ENCODE measurements at regions not wholly inside any gene's neighbourhood (a gene's known extent, or its start where the extent isn't known, plus 50 kb on each side); places are given as distances from the start of the nearest gene placed in this dataset.

DNA sequence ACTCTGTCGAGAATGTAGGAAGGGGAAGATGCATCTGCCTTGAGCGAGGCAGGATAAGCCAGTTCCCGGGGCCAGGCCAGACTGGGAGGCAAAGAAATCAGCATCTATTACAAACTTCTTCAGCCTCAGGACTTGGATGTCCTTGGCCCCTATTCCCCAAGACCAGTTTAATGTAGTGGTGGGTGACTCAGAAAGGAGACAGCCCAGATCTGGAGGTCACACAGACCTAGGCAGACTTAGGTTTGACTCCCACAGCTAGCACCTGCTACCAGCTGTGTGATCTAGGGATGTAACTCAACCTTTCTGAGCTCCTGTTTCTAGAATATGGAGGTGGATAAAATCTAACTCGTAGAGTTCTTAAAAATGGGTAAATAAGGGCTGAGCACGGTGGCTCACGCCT lies 409.5 kb upstream of the PROK2 start:
- no peak overlapping the region for H2BK5ac ChIP-seq (ENCODE audit: insufficient read length, low read length)
- H3K4me2 ChIP-seq (ENCODE audit: insufficient read depth, insufficient read length, low read length), result no peak overlapping the region
- H2BK20ac ChIP-seq (ENCODE audit: low read depth, low read length, poor library complexity, severe bottlenecking), result no peak overlapping the region
- H3K27ac ChIP-seq (ENCODE audit: insufficient read length, low read depth, low read length), result no peak overlapping the region
- H3K4me1 Mint-ChIP-seq, result peaks cover 11 to 18% of the 10 kb centered on the region in 2 experiments; a peak in 3 of 4 replicates
- no peak for DNase-seq
- H3K14ac ChIP-seq (ENCODE audit: insufficient read depth, low read length), result no peak overlapping the region
- no CpG with 5 or more reads among the region's 6 CpGs for WGBS (ENCODE audit: extremely low coverage, insufficient read length, low lambda C conversion rate)
- H2BK15ac ChIP-seq (ENCODE audit: low read depth, low read length), result no peak overlapping the region
- no peak overlapping the region for H3K27ac Mint-ChIP-seq
- H3K4me3 Mint-ChIP-seq, result no peak overlapping the region
- no peak overlapping the region for H3K9ac ChIP-seq (ENCODE audit: extremely low read depth, insufficient read length, low read length)
- no peak overlapping the region for H3T11ph ChIP-seq (ENCODE audit: low read length)
- H4K20me1 ChIP-seq (ENCODE audit: control insufficient read depth, insufficient read depth, insufficient read length), result no peaks in the 10 kb centered on the region
- H3K18ac ChIP-seq (ENCODE audit: insufficient read length, low read depth, low read length), result no peak overlapping the region
- H3K56ac ChIP-seq (ENCODE audit: insufficient read length, low read depth, low read length), result no peak overlapping the region
- no peak overlapping the region for H3K4ac ChIP-seq (ENCODE audit: low read depth, low read length)
- peaks cover 6% of the 10 kb centered on the region; the same call in 1 of the 2 replicates for H3K27me3 Mint-ChIP-seq (ENCODE audit: low read depth)
- no peaks in the 10 kb centered on the region for H3K9me3 ChIP-seq (ENCODE audit: control insufficient read depth, low read depth, low read length)
- H3K79me2 ChIP-seq (ENCODE audit: insufficient read depth, low read length), result no peaks in the 10 kb centered on the region
- no peak overlapping the region for H4K91ac ChIP-seq (ENCODE audit: insufficient read length, low read depth, low read length)
- no peak overlapping the region for H4K5ac ChIP-seq (ENCODE audit: insufficient read length, low read depth, low read length)
- no peak overlapping the region for H4K8ac ChIP-seq (replicated peaks; ENCODE audit: insufficient read length, low read depth, low read length)
- H2BK120ac ChIP-seq (ENCODE audit: low read depth, low read length, poor library complexity, severe bottlenecking), result no peak overlapping the region
- peaks cover 0 to 5% (median 4%) of the 10 kb centered on the region in 3 experiments; a peak in 1 of 7 replicates for H3K36me3 Mint-ChIP-seq (ENCODE audit: insufficient read depth in 1 of 3, low read depth in 3 of 3)
- TF ChIP-seq, protein P1, sequence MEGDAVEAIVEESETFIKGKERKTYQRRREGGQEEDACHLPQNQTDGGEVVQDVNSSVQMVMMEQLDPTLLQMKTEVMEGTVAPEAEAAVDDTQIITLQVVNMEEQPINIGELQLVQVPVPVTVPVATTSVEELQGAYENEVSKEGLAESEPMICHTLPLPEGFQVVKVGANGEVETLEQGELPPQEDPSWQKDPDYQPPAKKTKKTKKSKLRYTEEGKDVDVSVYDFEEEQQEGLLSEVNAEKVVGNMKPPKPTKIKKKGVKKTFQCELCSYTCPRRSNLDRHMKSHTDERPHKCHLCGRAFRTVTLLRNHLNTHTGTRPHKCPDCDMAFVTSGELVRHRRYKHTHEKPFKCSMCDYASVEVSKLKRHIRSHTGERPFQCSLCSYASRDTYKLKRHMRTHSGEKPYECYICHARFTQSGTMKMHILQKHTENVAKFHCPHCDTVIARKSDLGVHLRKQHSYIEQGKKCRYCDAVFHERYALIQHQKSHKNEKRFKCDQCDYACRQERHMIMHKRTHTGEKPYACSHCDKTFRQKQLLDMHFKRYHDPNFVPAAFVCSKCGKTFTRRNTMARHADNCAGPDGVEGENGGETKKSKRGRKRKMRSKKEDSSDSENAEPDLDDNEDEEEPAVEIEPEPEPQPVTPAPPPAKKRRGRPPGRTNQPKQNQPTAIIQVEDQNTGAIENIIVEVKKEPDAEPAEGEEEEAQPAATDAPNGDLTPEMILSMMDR (conservative IDR thresholded peaks at IDR 0.05), result no peak
- no peaks in the 10 kb centered on the region for H3K27me3 ChIP-seq (ENCODE audit: insufficient read depth, low read length)
- no peak overlapping the region for H2AK5ac ChIP-seq (ENCODE audit: insufficient read length, low read length)
- H3K4me1 ChIP-seq (ENCODE audit: insufficient read depth, low read length), result no peaks in the 10 kb centered on the region
- H3K23me2 ChIP-seq (ENCODE audit: insufficient read length, low read depth, low read length, poor library complexity, severe bottlenecking), result no peaks in the 10 kb centered on the region
- H3K23ac ChIP-seq (ENCODE audit: insufficient read length, low read depth, low read length), result no peak overlapping the region
- no peak overlapping the region for H2AFZ ChIP-seq (ENCODE audit: low read length)
- H3K9me3 Mint-ChIP-seq, result peaks cover 5 to 7% of the 10 kb centered on the region in 2 experiments; a peak in 4 of 5 replicates
- H2BK12ac ChIP-seq (ENCODE audit: insufficient read length, low read depth, low read length), result no peak overlapping the region
- no peaks in the 10 kb centered on the region for H3K79me1 ChIP-seq (ENCODE audit: insufficient read depth, low read depth, low read length, poor library complexity, severe bottlenecking)

All from H9 (cell line).